ENCODE measurements at regions not wholly inside any gene's neighbourhood (a gene's known extent, or its start where the extent isn't known, plus 50 kb on each side); places are given as distances from the start of the nearest gene placed in this dataset.

DNA sequence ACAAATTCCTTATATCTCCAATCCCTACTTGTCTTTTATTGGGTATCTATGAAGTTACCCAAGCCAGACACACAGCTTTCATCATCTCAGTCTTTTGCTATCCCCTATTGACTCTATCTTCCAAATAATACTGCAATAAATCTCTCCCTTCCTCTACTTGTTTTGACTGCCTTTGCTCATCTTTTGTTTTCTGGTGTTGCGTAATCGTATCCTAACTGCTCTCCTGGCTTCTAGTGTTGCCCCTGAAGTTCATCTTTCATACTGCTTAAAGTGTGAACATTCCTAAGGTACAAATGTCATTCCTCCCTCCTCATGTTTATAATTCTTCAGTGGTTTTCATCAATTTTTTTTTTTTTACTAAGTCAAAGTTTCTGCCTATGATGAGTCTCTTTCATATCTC is 491.3 kb upstream of the DCC start:
- no peak for TF ChIP-seq POLR2A (IDR thresholded peaks at IDR 0.05)
- TF ChIP-seq, protein P1, sequence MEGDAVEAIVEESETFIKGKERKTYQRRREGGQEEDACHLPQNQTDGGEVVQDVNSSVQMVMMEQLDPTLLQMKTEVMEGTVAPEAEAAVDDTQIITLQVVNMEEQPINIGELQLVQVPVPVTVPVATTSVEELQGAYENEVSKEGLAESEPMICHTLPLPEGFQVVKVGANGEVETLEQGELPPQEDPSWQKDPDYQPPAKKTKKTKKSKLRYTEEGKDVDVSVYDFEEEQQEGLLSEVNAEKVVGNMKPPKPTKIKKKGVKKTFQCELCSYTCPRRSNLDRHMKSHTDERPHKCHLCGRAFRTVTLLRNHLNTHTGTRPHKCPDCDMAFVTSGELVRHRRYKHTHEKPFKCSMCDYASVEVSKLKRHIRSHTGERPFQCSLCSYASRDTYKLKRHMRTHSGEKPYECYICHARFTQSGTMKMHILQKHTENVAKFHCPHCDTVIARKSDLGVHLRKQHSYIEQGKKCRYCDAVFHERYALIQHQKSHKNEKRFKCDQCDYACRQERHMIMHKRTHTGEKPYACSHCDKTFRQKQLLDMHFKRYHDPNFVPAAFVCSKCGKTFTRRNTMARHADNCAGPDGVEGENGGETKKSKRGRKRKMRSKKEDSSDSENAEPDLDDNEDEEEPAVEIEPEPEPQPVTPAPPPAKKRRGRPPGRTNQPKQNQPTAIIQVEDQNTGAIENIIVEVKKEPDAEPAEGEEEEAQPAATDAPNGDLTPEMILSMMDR (IDR thresholded peaks at IDR 0.05): no peak
- no peak for TF ChIP-seq POLR2AphosphoS5 (IDR thresholded peaks at IDR 0.05)
